Mammary epithelial cell (primary cell): ENCODE measurements at regions not wholly inside any gene's neighbourhood (a gene's known extent, or its start where the extent isn't known, plus 50 kb on each side); places are given as distances from the start of the nearest gene placed in this dataset.

Source experiments
- CTCF ChIP-seq, 2 donors: IDR thresholded peaks in 1 of 2; conservative IDR thresholded peaks in 1 of 2; 2 replicates each; pipeline ENCODE4 v1.5.1; 2011 to 2012; ENCODE audit warnings: inconsistent platforms in 2 of 2, low read length in 2 of 2, mild to moderate bottlenecking in 2 of 2, control low read depth in 1 of 2, low read depth in 1 of 2; ENCODE audit not compliant: insufficient read depth in 1 of 2; ENCODE audit errors: extremely low read depth in 1 of 2
- EZH2 ChIP-seq: IDR thresholded peaks from 2 replicates; pipeline ENCODE4 v1.6.1; 2012; ENCODE audit warnings: low read length, inconsistent platforms, borderline replicate concordance

GRCh38 chr3:181564222-181564621 is 147.5 kb upstream of the SOX2 start:
- TF ChIP-seq CTCF (conservative IDR thresholded peaks at IDR 0.05 in 1 of 2, IDR thresholded peaks at IDR 0.05 in 1 of 2; ENCODE audit: extremely low read depth in 1 of 2, insufficient read depth in 1 of 2, low read depth in 1 of 2, low read length in 2 of 2) (peak; percentile 14 to 41), EZH2 (no peak)
